RWPE2 (cell line): ENCODE measurements at regions not wholly inside any gene's neighbourhood (a gene's known extent, or its start where the extent isn't known, plus 50 kb on each side); places are given as distances from the start of the nearest gene placed in this dataset.

Source experiments
- ATAC-seq: fragments of 200-7000 bp; cut with Tn5 transposase; 3 replicates; pipeline ENCODE4 v1.9.1; 2021; ENCODE audit warnings: low read depth
- DNase-seq: peaks from one replicate; pipeline ENCODE4 v3.0.0-alpha.2; 2020; ENCODE audit warnings: low spot score
- H3K27ac ChIP-seq: fragments of 450-650 bp; 2 replicates; pipeline ENCODE4 v1.5.1; 2017; ENCODE audit warnings: mild to moderate bottlenecking; ENCODE audit not compliant: poor library complexity, severe bottlenecking
- H3K27me3 ChIP-seq: fragments of 250-450 bp; sonication (Bioruptor Pico); 2 replicates; pipeline ENCODE4 v1.5.1; 2021; ENCODE audit warnings: mild to moderate bottlenecking, moderate library complexity; ENCODE audit not compliant: insufficient read depth, poor library complexity, severe bottlenecking
- H3K36me3 ChIP-seq: fragments of 250-450 bp; sonication (Bioruptor Pico); 2 replicates; pipeline ENCODE4 v1.5.1; 2020; ENCODE audit warnings: low read depth, mild to moderate bottlenecking, moderate library complexity
- H3K4me1 ChIP-seq: fragments of 250-450 bp; sonication (Bioruptor Pico); 2 replicates; pipeline ENCODE4 v1.5.1; 2021; ENCODE audit warnings: mild to moderate bottlenecking, moderate library complexity; ENCODE audit not compliant: insufficient read depth, poor library complexity, severe bottlenecking
- H3K4me3 ChIP-seq: fragments of 250-450 bp; sonication (Bioruptor Pico); 2 replicates; pipeline ENCODE4 v1.5.1; 2021; ENCODE audit warnings: mild to moderate bottlenecking, moderate library complexity; ENCODE audit not compliant: severe bottlenecking
- H3K9me3 ChIP-seq: fragments of 250-450 bp; sonication (Bioruptor Pico); 2 replicates; pipeline ENCODE4 v1.5.1; 2021; ENCODE audit warnings: mild to moderate bottlenecking, moderate library complexity; ENCODE audit not compliant: severe bottlenecking
- TF ChIP-seq, protein P1 (sequence below): fragments of 450-650 bp; IDR thresholded peaks from one replicate; pipeline ENCODE4 v1.5.1; 2017; ENCODE audit warnings: mild to moderate bottlenecking, moderate library complexity; ENCODE audit not compliant: poor library complexity, severe bottlenecking

DNA sequence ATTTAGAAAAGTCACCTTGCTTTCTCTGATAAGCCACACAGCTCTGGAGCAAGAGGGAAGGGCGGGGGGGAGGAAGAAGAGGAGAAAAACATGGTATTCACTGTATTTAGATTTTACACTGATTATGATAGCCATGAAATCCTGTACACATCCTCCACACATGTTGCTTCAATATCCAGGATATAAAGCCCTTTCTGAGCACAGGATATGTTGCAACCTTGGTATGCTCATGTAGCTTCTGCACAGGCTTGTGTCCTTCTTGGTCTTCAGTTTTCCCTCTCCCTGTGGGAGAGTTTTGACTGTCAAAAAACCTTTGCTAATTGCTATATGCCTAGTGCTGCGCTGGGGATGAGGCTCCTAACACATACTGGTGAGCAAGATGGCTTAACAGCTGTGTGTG is 61.9 kb upstream of the DAPP1 start:
- Histone ChIP-seq H3K36me3 (no peaks in the 10 kb centered on the region), H3K9me3 (no peaks in the 10 kb centered on the region), H3K4me3 (no peak overlapping the region), H3K27ac (no peak overlapping the region), H3K4me1 (peaks cover 11% of the 10 kb centered on the region), H3K27me3 (no peaks in the 10 kb centered on the region)
- TF ChIP-seq, protein P1, sequence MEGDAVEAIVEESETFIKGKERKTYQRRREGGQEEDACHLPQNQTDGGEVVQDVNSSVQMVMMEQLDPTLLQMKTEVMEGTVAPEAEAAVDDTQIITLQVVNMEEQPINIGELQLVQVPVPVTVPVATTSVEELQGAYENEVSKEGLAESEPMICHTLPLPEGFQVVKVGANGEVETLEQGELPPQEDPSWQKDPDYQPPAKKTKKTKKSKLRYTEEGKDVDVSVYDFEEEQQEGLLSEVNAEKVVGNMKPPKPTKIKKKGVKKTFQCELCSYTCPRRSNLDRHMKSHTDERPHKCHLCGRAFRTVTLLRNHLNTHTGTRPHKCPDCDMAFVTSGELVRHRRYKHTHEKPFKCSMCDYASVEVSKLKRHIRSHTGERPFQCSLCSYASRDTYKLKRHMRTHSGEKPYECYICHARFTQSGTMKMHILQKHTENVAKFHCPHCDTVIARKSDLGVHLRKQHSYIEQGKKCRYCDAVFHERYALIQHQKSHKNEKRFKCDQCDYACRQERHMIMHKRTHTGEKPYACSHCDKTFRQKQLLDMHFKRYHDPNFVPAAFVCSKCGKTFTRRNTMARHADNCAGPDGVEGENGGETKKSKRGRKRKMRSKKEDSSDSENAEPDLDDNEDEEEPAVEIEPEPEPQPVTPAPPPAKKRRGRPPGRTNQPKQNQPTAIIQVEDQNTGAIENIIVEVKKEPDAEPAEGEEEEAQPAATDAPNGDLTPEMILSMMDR, result no peak
- no peak for DNase-seq
- ATAC-seq, result no peak; the same call in 2 of the 3 replicates

GRCh38 chr4:99753931-99754330 is 62.7 kb upstream of the DAPP1 start:
- no peaks in the 10 kb centered on the region for H3K27me3 ChIP-seq
- no peak overlapping the region for H3K27ac ChIP-seq
- DNase-seq (no peak), ATAC-seq (no peak)
- no peak overlapping the region for H3K4me3 ChIP-seq
- peaks cover 11% of the 10 kb centered on the region for H3K4me1 ChIP-seq
- H3K36me3 ChIP-seq, result no peaks in the 10 kb centered on the region
- TF ChIP-seq, protein P1, result no peak
- no peaks in the 10 kb centered on the region for H3K9me3 ChIP-seq

- DNase-seq (no peak), ATAC-seq (no peak)
- H3K4me3 ChIP-seq, result no peak overlapping the region
- no peaks in the 10 kb centered on the region for H3K36me3 ChIP-seq
- H3K9me3 ChIP-seq, result no peaks in the 10 kb centered on the region
- no peaks in the 10 kb centered on the region for H3K27me3 ChIP-seq
- TF ChIP-seq, protein P1, result no peak
- no peak overlapping the region for H3K27ac ChIP-seq
- H3K4me1 ChIP-seq, result peaks cover under 1% of the 10 kb centered on the region
Measured at GRCh38 chr4:99749445-99750391, 66.9 kb upstream of the DAPP1 start.

DNA sequence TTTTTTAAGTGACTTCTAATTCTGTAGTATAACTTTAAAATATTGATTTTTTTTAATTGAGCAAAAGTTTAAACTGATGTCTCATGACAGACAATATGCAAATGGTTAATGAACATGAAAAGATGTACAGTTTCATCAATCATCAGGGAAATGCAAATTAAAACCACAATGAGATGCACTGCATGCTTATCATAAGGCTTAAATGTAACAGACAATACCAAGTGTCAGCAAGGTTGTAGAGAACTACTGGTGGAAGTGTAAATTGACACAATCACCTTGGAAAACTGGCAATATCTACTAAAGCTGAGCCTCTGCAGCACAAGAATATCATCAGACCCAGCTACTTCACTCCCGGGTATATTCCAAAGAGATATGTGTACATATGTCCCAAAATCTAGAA is 70.2 kb upstream of the DAPP1 start:
- Histone ChIP-seq H3K36me3 (no peaks in the 10 kb centered on the region), H3K27me3 (no peaks in the 10 kb centered on the region), H3K4me3 (no peak overlapping the region), H3K9me3 (no peaks in the 10 kb centered on the region), H3K4me1 (no peaks in the 10 kb centered on the region), H3K27ac (no peak overlapping the region)
- TF ChIP-seq, protein P1, result no peak
- DNase-seq (no peak), ATAC-seq (no peak)

DNA sequence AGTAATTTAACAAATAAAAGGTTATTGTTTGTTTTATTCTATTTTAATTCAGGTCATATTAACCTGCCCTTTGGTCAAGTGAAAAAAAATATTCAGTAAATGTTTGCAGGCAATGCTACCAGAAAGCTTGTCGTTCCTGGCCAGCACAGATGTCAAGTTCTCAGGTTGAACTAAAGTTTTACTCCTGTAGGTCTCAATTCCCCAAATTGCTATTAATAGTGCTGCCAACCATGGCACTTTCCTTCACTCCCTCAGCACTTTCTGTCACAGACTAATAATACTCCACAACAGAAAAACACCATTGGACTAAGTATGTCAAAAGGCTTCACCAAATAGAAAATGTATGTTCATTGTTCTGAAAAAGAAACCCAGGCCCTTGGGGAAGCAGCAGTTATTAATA is 79.2 kb upstream of the C4orf54 start:
- H3K27me3 ChIP-seq, result no peaks in the 10 kb centered on the region
- H3K27ac ChIP-seq, result no peak overlapping the region
- ATAC-seq, result no peak
- H3K4me1 ChIP-seq, result no peaks in the 10 kb centered on the region
- TF ChIP-seq, protein P1, result no peak
- no peak overlapping the region for H3K4me3 ChIP-seq
- no peaks in the 10 kb centered on the region for H3K36me3 ChIP-seq
- no peaks in the 10 kb centered on the region for H3K9me3 ChIP-seq
- DNase-seq, result no peak
